ENCODE measurements at regions not wholly inside any gene's neighbourhood (a gene's known extent, or its start where the extent isn't known, plus 50 kb on each side); places are given as distances from the start of the nearest gene placed in this dataset.

DNA sequence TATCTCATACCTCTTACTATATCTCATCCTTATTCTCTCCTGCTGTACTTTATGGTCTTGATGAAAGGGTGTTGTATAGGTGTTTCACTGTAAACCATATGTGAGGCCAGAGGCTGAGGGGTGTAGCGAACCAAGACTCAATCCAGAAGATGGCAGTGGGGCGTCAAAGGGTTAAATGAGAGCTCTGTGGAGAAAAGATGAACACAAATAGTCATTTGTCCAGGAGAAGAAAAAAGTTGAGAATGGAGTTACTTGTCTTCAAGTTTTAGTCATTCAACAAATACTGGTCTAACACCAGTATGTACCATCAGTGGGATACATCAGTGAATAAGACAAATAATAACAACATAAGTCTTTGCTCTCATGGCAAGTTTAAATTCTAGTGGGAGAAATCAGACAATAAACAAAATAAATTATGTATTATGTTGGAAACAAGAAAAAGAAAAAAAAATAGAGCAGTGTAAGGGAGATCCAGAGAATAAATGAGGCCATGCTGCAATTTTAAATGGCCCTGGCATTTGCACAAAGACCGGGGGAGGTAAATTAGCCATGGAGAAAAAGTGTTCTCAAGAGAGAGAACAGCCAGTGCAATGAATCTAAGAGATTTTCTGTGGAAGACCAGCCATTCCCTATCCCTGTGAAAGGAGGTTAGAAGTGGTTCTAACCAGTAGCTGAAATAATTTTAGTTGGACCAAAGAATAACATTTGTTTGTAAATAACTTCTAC is 77.0 kb upstream of the UMPS start:
- TF ChIP-seq, protein P1, sequence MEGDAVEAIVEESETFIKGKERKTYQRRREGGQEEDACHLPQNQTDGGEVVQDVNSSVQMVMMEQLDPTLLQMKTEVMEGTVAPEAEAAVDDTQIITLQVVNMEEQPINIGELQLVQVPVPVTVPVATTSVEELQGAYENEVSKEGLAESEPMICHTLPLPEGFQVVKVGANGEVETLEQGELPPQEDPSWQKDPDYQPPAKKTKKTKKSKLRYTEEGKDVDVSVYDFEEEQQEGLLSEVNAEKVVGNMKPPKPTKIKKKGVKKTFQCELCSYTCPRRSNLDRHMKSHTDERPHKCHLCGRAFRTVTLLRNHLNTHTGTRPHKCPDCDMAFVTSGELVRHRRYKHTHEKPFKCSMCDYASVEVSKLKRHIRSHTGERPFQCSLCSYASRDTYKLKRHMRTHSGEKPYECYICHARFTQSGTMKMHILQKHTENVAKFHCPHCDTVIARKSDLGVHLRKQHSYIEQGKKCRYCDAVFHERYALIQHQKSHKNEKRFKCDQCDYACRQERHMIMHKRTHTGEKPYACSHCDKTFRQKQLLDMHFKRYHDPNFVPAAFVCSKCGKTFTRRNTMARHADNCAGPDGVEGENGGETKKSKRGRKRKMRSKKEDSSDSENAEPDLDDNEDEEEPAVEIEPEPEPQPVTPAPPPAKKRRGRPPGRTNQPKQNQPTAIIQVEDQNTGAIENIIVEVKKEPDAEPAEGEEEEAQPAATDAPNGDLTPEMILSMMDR (IDR thresholded peaks at IDR 0.05; ENCODE audit: low read depth, low read length) = no peak
- no peak for DNase-seq (ENCODE audit: extremely low read depth, low read depth)

DNA sequence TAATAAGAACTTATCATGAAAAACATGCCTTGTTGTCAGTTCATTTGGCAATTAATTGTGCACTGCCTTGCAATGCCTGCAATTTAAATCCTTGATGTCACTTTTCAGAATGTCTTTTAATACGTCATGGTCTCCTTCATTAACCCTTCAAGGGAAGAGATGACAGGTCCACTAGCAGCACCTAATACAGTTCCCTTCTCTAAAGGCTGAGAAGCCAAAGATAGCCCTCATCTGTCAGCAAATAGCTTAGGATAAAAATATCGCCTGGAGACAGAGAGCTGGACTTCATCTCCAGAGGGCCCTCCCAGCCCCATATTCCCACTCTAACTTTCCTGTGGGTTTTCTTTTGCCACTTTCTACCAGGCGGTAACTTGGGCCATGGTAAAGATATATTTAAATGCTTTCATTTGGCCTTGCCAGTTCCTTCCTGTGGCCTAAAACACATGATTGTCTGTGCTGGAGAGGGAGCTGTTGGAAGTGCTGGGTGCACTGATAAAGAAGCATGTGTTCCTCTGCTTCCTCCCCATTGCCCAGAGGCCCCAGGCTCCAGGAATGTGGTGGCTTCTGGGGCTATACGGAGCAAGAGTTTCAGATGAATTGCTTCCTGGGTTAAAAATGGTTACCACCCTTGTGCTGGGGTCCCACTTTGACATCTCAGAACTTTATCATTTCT is 76.3 kb upstream of the UMPS start:
- TF ChIP-seq, protein P1 (IDR thresholded peaks at IDR 0.05; ENCODE audit: low read depth, low read length) = no peak
- DNase-seq (ENCODE audit: extremely low read depth, low read depth) = no peak

DNA sequence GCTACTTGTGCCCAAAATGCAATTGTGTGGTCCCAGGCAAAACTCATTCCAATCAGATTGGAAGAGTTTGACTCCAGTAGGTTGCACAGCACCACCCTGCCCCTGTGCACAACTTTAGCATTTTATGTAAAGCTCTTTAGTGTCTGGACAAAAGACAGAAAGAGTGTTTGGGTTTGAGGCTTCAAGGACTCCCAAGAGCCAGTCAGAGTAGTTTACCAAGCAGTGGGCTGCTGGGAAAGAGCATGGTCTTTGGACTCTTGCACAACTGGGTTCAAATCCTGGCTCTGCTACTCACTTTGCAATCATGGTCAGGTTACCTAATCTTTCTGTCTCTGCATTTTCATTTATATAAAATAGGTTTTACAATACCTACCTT is 75.8 kb upstream of the UMPS start:
- TF ChIP-seq, protein P1 (IDR thresholded peaks at IDR 0.05; ENCODE audit: low read depth, low read length) = no peak
- DNase-seq (ENCODE audit: extremely low read depth, low read depth) = no peak

DNA sequence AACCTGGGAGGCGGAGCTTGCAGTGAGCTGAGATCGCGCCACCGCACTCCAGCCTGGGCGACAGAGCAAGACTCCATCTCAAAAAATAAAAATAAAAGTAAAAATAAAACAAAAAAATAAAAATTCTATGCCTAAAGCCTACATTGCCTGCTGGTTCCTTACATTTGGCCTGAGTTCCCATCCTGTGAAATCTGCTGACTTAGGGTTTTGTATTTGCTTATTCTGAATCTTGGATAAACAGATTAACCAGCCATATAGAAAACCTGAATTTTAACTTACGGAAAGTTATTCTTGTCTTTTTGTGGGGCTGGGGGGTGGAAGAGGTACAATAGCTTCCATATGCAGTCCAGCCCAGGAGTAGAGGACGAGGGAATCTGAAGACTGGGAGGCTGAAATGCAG is 73.7 kb upstream of the UMPS start:
- no peak for DNase-seq (ENCODE audit: extremely low read depth, low read depth)
- TF ChIP-seq, protein P1 (IDR thresholded peaks at IDR 0.05; ENCODE audit: low read depth, low read length) = no peak

DNA sequence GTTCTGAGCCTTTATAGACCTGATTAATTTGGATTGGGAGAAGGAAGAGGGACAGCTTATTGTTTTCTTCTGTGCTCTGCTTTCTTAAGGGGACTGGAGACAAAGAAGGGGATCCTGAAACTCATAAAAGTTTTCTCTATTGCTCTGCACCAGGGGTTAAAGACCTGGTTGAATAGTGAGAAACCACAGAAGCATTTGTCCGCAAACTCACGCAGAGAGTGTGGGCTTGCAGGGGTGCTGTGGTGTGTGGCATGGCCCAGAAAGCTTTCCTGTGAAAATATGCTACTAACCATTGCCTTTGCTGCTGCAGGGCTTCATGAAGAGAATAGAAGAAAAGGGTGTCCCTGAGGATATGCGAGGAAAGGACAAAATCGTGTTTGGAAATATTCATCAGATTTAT is 73.1 kb upstream of the UMPS start:
- TF ChIP-seq, protein P1 (IDR thresholded peaks at IDR 0.05; ENCODE audit: low read depth, low read length) = no peak
- DNase-seq (ENCODE audit: extremely low read depth, low read depth) = no peak

DNA sequence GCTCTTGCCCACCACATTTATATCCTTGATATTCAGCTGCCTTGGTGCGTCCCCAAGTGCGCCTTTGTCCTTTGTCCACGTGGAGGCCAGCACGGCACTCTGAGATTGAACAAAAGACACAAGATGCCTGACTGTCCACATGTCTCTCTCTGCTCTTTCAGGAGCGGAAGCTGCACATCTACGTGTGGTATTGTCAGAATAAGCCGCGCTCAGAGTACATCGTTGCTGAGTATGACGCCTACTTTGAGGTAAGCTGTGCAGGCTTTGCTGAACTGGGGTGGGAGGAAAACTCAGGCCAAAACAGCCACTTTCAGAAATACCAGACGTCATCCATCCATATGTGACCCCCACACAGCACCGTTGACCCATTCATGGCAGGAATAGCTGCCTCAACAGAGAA is 72.0 kb upstream of the UMPS start:
- no peak for DNase-seq (ENCODE audit: extremely low read depth, low read depth)
- TF ChIP-seq, protein P1 (IDR thresholded peaks at IDR 0.05; ENCODE audit: low read depth, low read length) = no peak

DNA sequence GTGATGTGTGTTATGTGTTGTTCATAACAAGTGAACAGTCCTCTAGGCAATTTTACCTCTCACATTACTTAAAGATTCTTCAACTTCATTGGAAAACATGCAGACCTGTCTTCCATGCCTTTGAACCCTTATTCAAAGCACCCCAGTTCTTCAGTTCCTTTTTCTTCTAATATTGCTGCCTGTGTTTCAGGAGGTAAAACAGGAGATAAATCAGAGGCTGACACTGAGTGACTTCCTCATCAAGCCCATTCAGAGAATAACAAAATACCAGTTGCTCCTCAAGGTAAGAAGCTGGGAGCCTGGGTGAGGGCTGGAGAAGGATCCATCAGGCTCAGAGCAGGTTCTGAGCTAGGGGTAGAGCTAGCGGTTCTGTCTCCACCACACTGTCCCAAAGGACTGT is 71.1 kb upstream of the UMPS start:
- TF ChIP-seq, protein P1 (IDR thresholded peaks at IDR 0.05; ENCODE audit: low read depth, low read length) = no peak

More for the DNA sequence above, 71.1 kb upstream of the UMPS start:
- no peak for DNase-seq (ENCODE audit: extremely low read depth, low read depth)
